IMR-90 (cell line): ENCODE measurements at regions not wholly inside any gene's neighbourhood (a gene's known extent, or its start where the extent isn't known, plus 50 kb on each side); places are given as distances from the start of the nearest gene placed in this dataset.

ENCODE experiments used
- ATAC-seq: fragments of 200-7000 bp; cut with Tn5 transposase; 2 replicates; pipeline ENCODE4 v1.9.1; 2020; ENCODE audit warnings: low read depth, mild to moderate bottlenecking, moderate library complexity
- BruUV-seq: library from RNA; stranded (reverse); fragments of 400-500 nt; replicated peaks from 2 replicates; lab custom pipeline; 2021; lab: Mats Ljungman, UMichigan
- CTCF ChIA-PET: fragments of 300-600 bp; formaldehyde crosslinking; extraction: SDS; loops from one replicate; lab custom pipeline; 2021; ENCODE audit warnings: antibody characterized with exemption; lab: Yijun Ruan, JAX
- POLR2A ChIA-PET: fragments of 300-600 bp; sonication (Branson Sonifier 250); formaldehyde crosslinking; loops from one replicate; lab custom pipeline; 2022; ENCODE audit warnings: antibody characterized with exemption; ENCODE audit not compliant: unreplicated experiment; lab: Charles Lee
- DNase-seq: peaks from one replicate; pipeline ENCODE4 v3.0.0; 2013
- H2AFZ ChIP-seq: replicated peaks from 2 replicates; pipeline ENCODE3; 2013; ENCODE audit warnings: low read length, mild to moderate bottlenecking; ENCODE audit not compliant: poor library complexity
- H2AK5ac ChIP-seq: 2 replicates; pipeline ENCODE4 v1.6.1; 2013; ENCODE audit warnings: low read depth, low read length, inconsistent platforms
- H2AK9ac ChIP-seq: replicated peaks from 2 replicates; pipeline ENCODE3; 2013; ENCODE audit warnings: mild to moderate bottlenecking, low read depth, low read length, moderate library complexity; ENCODE audit not compliant: poor library complexity
- H2BK120ac ChIP-seq: 2 replicates; pipeline ENCODE4 v1.6.1; 2013; ENCODE audit warnings: low read depth, low read length, inconsistent platforms
- H2BK15ac ChIP-seq: 3 replicates; pipeline ENCODE4 v1.6.1; 2013; ENCODE audit warnings: low read depth, low read length, inconsistent platforms
- H2BK20ac ChIP-seq: 2 replicates; pipeline ENCODE4 v1.6.1; 2013; ENCODE audit warnings: low read depth, mild to moderate bottlenecking, inconsistent platforms, low read length, moderate library complexity
- H2BK5ac ChIP-seq: 2 replicates; pipeline ENCODE4 v1.6.1; 2013; ENCODE audit warnings: mild to moderate bottlenecking, low read depth, low read length, inconsistent platforms; ENCODE audit not compliant: poor library complexity, severe bottlenecking
- H3K14ac ChIP-seq: replicated peaks from 2 replicates; pipeline ENCODE4 v1.6.1; 2013; ENCODE audit warnings: low read depth, low read length, inconsistent platforms
- H3K18ac ChIP-seq: 2 replicates; pipeline ENCODE4 v1.6.1; 2013; ENCODE audit warnings: low read depth, low read length, control low read depth
- H3K23ac ChIP-seq: 2 replicates; pipeline ENCODE4 v1.6.1; 2013; ENCODE audit warnings: low read depth, low read length, inconsistent platforms
- H3K27ac ChIP-seq: 2 replicates; pipeline ENCODE4 v1.5.1; 2013; ENCODE audit warnings: mild to moderate bottlenecking, control low read depth, low read length; ENCODE audit not compliant: insufficient read depth
- H3K27me3 ChIP-seq: 2 replicates; pipeline ENCODE4 v1.6.1; 2013; ENCODE audit warnings: low read length; ENCODE audit not compliant: control insufficient read depth, insufficient read depth
- H3K36me3 ChIP-seq: 2 replicates; pipeline ENCODE4 v1.6.1; 2013; ENCODE audit warnings: low read length, mixed read lengths; ENCODE audit not compliant: control insufficient read depth, insufficient read depth
- H3K4ac ChIP-seq: 2 replicates; pipeline ENCODE4 v1.6.1; 2013; ENCODE audit warnings: low read depth, low read length, inconsistent platforms
- H3K4me1 ChIP-seq: 2 replicates; pipeline ENCODE4 v1.6.1; 2013; ENCODE audit warnings: low read length, mixed read lengths; ENCODE audit not compliant: control insufficient read depth, insufficient read depth
- H3K4me2 ChIP-seq: 2 replicates; pipeline ENCODE4 v1.6.1; 2013; ENCODE audit warnings: low read depth, mild to moderate bottlenecking, control low read depth, low read length, moderate library complexity
- H3K4me3 ChIP-seq: 2 replicates; pipeline ENCODE4 v1.5.1; 2013; ENCODE audit warnings: low read depth, mild to moderate bottlenecking, control low read depth, low read length, moderate library complexity; ENCODE audit not compliant: insufficient read depth
- H3K56ac ChIP-seq: 2 replicates; pipeline ENCODE4 v1.6.1; 2013; ENCODE audit warnings: low read length, inconsistent platforms; ENCODE audit not compliant: insufficient read depth; ENCODE audit errors: extremely low read depth
- H3K79me1 ChIP-seq, 2 experiments: 2 replicates each; pipeline ENCODE4 v1.6.1; 2013; ENCODE audit warnings: low read length in 2 of 2, inconsistent platforms in 1 of 2, low read depth in 1 of 2
- H3K9ac ChIP-seq: 2 replicates; pipeline ENCODE4 v1.6.1; 2013; ENCODE audit warnings: low read depth, low read length, control low read depth
- H3K9me1 ChIP-seq: 2 replicates; pipeline ENCODE4 v1.6.1; 2013; ENCODE audit warnings: low read length, inconsistent platforms; ENCODE audit not compliant: insufficient read depth
- H3K9me3 ChIP-seq: 2 replicates; pipeline ENCODE4 v1.6.1; 2013; ENCODE audit warnings: low read length; ENCODE audit not compliant: control insufficient read depth, insufficient read depth
- H4K20me1 ChIP-seq: 2 replicates; pipeline ENCODE4 v1.6.1; 2013; ENCODE audit warnings: low read length, inconsistent platforms; ENCODE audit not compliant: insufficient read depth
- H4K5ac ChIP-seq: 2 replicates; pipeline ENCODE4 v1.6.1; 2013; ENCODE audit warnings: mild to moderate bottlenecking, low read depth, low read length, control low read depth
- H4K8ac ChIP-seq, 2 experiments: 2 replicates each; pipeline ENCODE4 v1.6.1; 2013; ENCODE audit warnings: low read depth in 2 of 2, low read length in 2 of 2, control low read depth in 1 of 2, inconsistent platforms in 1 of 2
- H4K91ac ChIP-seq: 2 replicates; pipeline ENCODE4 v1.6.1; 2013; ENCODE audit warnings: low read depth, low read length, inconsistent platforms; ENCODE audit not compliant: insufficient read depth
- BHLHE40 ChIP-seq: fragments of 150-350 bp; IDR thresholded peaks from 2 replicates; pipeline ENCODE4 v1.6.1; 2016; ENCODE audit warnings: mild to moderate bottlenecking, low read depth, low read length
- CEBPB ChIP-seq: IDR thresholded peaks from 2 replicates; pipeline ENCODE4 v1.6.1; 2012; ENCODE audit warnings: low read depth, low read length, improper control_type of control experiment
- CHD1 ChIP-seq: IDR thresholded peaks from 2 replicates; pipeline ENCODE4 v1.6.1; 2012; ENCODE audit warnings: low read depth, low read length, improper control_type of control experiment
- CTCF ChIP-seq: conservative IDR thresholded peaks from 2 replicates; pipeline ENCODE4 v1.5.1; 2012; ENCODE audit warnings: mild to moderate bottlenecking, low read depth, low read length, improper control_type of control experiment
- ELK1 ChIP-seq: fragments of 150-350 bp; IDR thresholded peaks from 2 replicates; pipeline ENCODE4 v1.6.1; 2016; ENCODE audit warnings: low read depth, mild to moderate bottlenecking, low read length, moderate library complexity, borderline replicate concordance
- FOS ChIP-seq: fragments of 150-350 bp; IDR thresholded peaks from 2 replicates; pipeline ENCODE4 v1.6.1; 2016; ENCODE audit warnings: low read depth, low read length
- MAFK ChIP-seq: IDR thresholded peaks from 2 replicates; pipeline ENCODE4 v1.6.1; 2012; ENCODE audit warnings: low read depth, low read length, improper control_type of control experiment
- MAZ ChIP-seq: IDR thresholded peaks from 2 replicates; pipeline ENCODE4 v1.6.1; 2012; ENCODE audit warnings: low read depth, mild to moderate bottlenecking, low read length, improper control_type of control experiment, moderate library complexity, borderline replicate concordance
- MXI1 ChIP-seq: IDR thresholded peaks from 2 replicates; pipeline ENCODE4 v1.6.1; 2012; ENCODE audit warnings: low read depth, mild to moderate bottlenecking, low read length, moderate library complexity, borderline replicate concordance
- NFE2L2 ChIP-seq: fragments of 150-350 bp; IDR thresholded peaks from 2 replicates; pipeline ENCODE4 v1.6.1; 2016; ENCODE audit warnings: low read depth, mild to moderate bottlenecking, low read length
- POLR2A ChIP-seq: IDR thresholded peaks from 2 replicates; pipeline ENCODE4 v1.6.1; 2012; ENCODE audit warnings: mild to moderate bottlenecking, low read depth, low read length
- RAD21 ChIP-seq: IDR thresholded peaks from 2 replicates; pipeline ENCODE4 v1.6.1; 2012; ENCODE audit warnings: low read length, improper control_type of control experiment
- RCOR1 ChIP-seq: IDR thresholded peaks from 2 replicates; pipeline ENCODE4 v1.6.1; 2012; ENCODE audit warnings: mild to moderate bottlenecking, low read length, improper control_type of control experiment; ENCODE audit not compliant: insufficient replicate concordance
- RFX5 ChIP-seq: IDR thresholded peaks from 2 replicates; pipeline ENCODE4 v1.8.0; 2012; ENCODE audit warnings: low read depth, mild to moderate bottlenecking, low read length, moderate library complexity
- SMC3 ChIP-seq: fragments of 150-350 bp; IDR thresholded peaks from 2 replicates; pipeline ENCODE4 v1.6.1; 2016; ENCODE audit warnings: low read depth, mild to moderate bottlenecking, antibody characterized with exemption, low read length, moderate library complexity
- USF2 ChIP-seq: fragments of 150-350 bp; IDR thresholded peaks from 2 replicates; pipeline ENCODE4 v1.6.1; 2017; ENCODE audit warnings: mild to moderate bottlenecking, antibody characterized with exemption, low read length, low read depth
- WGBS, 2 experiments: methylation state at CpG; one replicate each; pipeline versions ENCODE4 v1.1.5 to v1.1.7; 2013; ENCODE audit warnings: missing lambda C conversion rate in 2 of 2; ENCODE audit not compliant: insufficient read length in 1 of 2; ENCODE audit errors: extremely low coverage in 2 of 2; 5-methylcytosine and 5-hydroxymethylcytosine counted together
- dilution Hi-C: fragments of 300-500 bp; cut with HindIII; formaldehyde crosslinking; loops from one replicate; pipeline ENCODE4 v1.14.3; 2018; ENCODE audit warnings: low sequenced_read_pairs; ENCODE audit not compliant: unreplicated experiment
- in situ Hi-C: fragments of 300-500 bp; cut with MboI; formaldehyde crosslinking; loops from 3 replicates; pipeline ENCODE4 v1.14.3; 2019; ENCODE audit warnings: low sequenced_read_pairs, inconsistent platforms, mixed read lengths
- intact Hi-C: fragments of 100-400 bp; cut with micrococcal nuclease; formaldehyde crosslinking; loops from 2 replicates; pipeline ENCODE4 v1.10.0; 2022

GRCh38 chr12:97680751-97681150 is 218.1 kb downstream of the RMST start:
- H3K27ac ChIP-seq = no peak overlapping the region
- H4K91ac ChIP-seq = no peak overlapping the region
- no peak overlapping the region for H3K23ac ChIP-seq
- H2BK15ac ChIP-seq = no peak overlapping the region
- H4K20me1 ChIP-seq = no peaks in the 10 kb centered on the region
- no peaks in the 10 kb centered on the region for H3K79me1 ChIP-seq
- no peak overlapping the region for H2AFZ ChIP-seq
- no peak overlapping the region for H2BK120ac ChIP-seq
- intact Hi-C loops = no loop called here
- H3K4ac ChIP-seq = no peak overlapping the region
- CTCF ChIA-PET = no interaction called here
- H4K5ac ChIP-seq = no peak overlapping the region
- no TSS peak for BruUV-seq
- H3K36me3 ChIP-seq = no peaks in the 10 kb centered on the region
- WGBS, 2 experiments = no CpG with 5 or more reads among the region's 2 CpGs
- H3K14ac ChIP-seq = no peak overlapping the region
- no peaks in the 10 kb centered on the region for H3K27me3 ChIP-seq
- 0 out of 2 replicates have a peak, but pooled peaks cover 1% of the 10 kb centered on the region for H3K9me3 ChIP-seq
- ATAC-seq (no peak), DNase-seq (no peak)
- no peak overlapping the region for H3K4me2 ChIP-seq
- no peak overlapping the region for H3K9ac ChIP-seq
- POLR2A ChIA-PET = no interaction called here
- H2BK5ac ChIP-seq = no peak overlapping the region
- H2AK5ac ChIP-seq = no peak overlapping the region
- TF ChIP-seq RAD21 (no peak), RFX5 (no peak), ELK1 (no peak), SMC3 (no peak), CTCF (no peak), MXI1 (no peak), CHD1 (no peak), USF2 (no peak), BHLHE40 (no peak), CEBPB (no peak), MAZ (no peak), MAFK (no peak), RCOR1 (no peak), NFE2L2 (no peak), POLR2A (no peak), FOS (no peak)
- dilution Hi-C loops = no loop called here
- no peak overlapping the region for H2AK9ac ChIP-seq
- H3K18ac ChIP-seq = no peak overlapping the region
- H3K4me1 ChIP-seq = no peaks in the 10 kb centered on the region
- no peak overlapping the region for H3K4me3 ChIP-seq
- H3K56ac ChIP-seq = no peak overlapping the region
- H2BK20ac ChIP-seq = no peak overlapping the region
- no peaks in the 10 kb centered on the region for H3K9me1 ChIP-seq
- no peak overlapping the region for H4K8ac ChIP-seq
- in situ Hi-C loops = no loop called here
